ENCODE measurements at regions not wholly inside any gene's neighbourhood (a gene's known extent, or its start where the extent isn't known, plus 50 kb on each side); places are given as distances from the start of the nearest gene placed in this dataset.

DNA sequence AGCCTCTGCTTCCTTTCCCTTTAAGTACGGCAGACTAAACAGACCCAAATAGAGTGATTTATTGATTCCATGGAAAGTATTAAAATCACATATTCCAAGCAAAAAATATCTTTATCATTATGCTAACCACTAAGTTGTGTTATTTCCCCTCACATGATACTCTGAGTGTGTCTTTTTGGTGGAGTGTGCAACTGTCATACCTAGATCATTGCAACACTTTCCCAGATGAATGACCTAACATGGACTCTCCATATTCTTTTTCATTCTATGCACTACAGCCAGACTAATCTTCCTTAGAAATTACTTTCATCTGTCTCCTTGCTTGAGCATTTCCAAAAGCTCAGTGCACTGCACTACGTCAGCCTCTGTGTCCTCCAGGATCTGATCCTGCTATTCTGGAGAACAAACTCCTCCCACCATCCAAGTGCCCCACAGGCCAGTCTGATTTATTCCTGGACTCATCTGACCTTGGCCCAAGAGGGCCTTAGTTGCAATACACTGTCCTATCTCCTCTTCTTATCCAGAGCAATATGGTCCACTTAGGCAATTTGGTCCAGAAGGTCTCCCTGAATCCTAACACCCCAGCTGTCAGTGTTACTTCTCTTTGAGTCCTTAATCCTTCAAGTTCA, 263.3 kb upstream of the KLF6 start:
- Histone ChIP-seq H4K20me1 (ENCODE audit: low read length) (no peaks in the 10 kb centered on the region), H3K27me3 (ENCODE audit: low read length) (no peaks in the 10 kb centered on the region), H3K36me3 (ENCODE audit: low read depth, low read length) (no peaks in the 10 kb centered on the region), H3K9me2 (replicated peaks; ENCODE audit: low read length) (no peaks in the 10 kb centered on the region), H3F3A (ENCODE audit: low read length, unreplicated experiment) (no peaks in the 10 kb centered on the region), H3K27ac (ENCODE audit: low read length) (no peak overlapping the region), H3K79me2 (ENCODE audit: low read length) (no peaks in the 10 kb centered on the region), H3K9me3 (ENCODE audit: low read length) (no peaks in the 10 kb centered on the region), H2AFZ (ENCODE audit: low read length) (no peak overlapping the region), H3K9ac (ENCODE audit: low read length) (no peak overlapping the region), H3K4me1 (ENCODE audit: insufficient read depth, low read length) (no peaks in the 10 kb centered on the region), H3K4me3 (ENCODE audit: low read length) (no peak overlapping the region), H3K4me2 (ENCODE audit: low read length) (no peak overlapping the region)
- ATAC-seq (no peak), DNase-seq (no peak)
- BruUV-seq (replicated peaks) = no TSS peak
- intact Hi-C loops (cut with micrococcal nuclease) = no loop called here
- TF ChIP-seq, protein P1, sequence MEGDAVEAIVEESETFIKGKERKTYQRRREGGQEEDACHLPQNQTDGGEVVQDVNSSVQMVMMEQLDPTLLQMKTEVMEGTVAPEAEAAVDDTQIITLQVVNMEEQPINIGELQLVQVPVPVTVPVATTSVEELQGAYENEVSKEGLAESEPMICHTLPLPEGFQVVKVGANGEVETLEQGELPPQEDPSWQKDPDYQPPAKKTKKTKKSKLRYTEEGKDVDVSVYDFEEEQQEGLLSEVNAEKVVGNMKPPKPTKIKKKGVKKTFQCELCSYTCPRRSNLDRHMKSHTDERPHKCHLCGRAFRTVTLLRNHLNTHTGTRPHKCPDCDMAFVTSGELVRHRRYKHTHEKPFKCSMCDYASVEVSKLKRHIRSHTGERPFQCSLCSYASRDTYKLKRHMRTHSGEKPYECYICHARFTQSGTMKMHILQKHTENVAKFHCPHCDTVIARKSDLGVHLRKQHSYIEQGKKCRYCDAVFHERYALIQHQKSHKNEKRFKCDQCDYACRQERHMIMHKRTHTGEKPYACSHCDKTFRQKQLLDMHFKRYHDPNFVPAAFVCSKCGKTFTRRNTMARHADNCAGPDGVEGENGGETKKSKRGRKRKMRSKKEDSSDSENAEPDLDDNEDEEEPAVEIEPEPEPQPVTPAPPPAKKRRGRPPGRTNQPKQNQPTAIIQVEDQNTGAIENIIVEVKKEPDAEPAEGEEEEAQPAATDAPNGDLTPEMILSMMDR (conservative IDR thresholded peaks at IDR 0.05; ENCODE audit: low read depth, low read length) = no peak
- TF ChIP-seq EZH2phosphoT487 (IDR thresholded peaks at IDR 0.05; ENCODE audit: borderline replicate concordance, low read length) = no peak
- TF ChIP-seq EZH2 (IDR thresholded peaks at IDR 0.05; ENCODE audit: low read length, unreplicated experiment) = no peak
- ChIA-PET POLR2A (ENCODE audit: unreplicated experiment) (no interaction called here), CTCF (no interaction called here)

DNA sequence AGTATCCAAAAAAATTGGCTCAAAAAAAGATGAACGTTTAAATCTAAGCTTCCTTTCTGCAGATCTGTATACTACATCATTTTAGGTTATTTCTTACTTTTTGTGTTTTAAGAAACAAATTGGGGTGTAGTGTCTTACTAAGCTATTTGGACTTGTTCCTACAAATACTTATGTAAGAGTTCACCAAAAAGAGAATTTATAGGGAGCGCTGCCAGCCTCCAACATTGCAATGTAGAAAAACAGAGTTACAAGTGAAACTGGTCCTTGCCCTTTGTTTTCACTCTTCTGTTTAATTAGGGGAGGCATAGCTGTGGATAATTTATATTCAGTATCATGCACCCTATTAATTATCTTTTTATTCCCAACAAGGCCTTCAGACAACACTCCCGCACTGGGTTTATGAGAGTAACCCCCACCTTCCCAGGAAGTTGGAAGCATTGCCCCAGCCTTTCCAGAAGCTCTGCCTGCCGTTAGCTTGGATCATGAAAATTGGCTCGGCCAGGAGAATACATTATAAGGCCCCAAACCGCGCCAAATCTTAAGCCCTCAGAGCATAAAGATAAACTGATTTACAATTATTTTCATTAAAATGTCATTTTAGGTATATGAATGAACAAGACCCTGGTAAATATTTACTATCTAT, 261.8 kb upstream of the KLF6 start:
- ChIA-PET POLR2A (ENCODE audit: unreplicated experiment) (no interaction called here), CTCF (no interaction called here)
- Histone ChIP-seq H3K79me2 (ENCODE audit: low read length) (no peaks in the 10 kb centered on the region), H3K27me3 (ENCODE audit: low read length) (no peaks in the 10 kb centered on the region), H4K20me1 (ENCODE audit: low read length) (no peaks in the 10 kb centered on the region), H3K27ac (ENCODE audit: low read length) (no peak overlapping the region), H3K36me3 (ENCODE audit: low read depth, low read length) (no peaks in the 10 kb centered on the region), H3K9ac (ENCODE audit: low read length) (no peak overlapping the region), H3F3A (ENCODE audit: low read length, unreplicated experiment) (no peaks in the 10 kb centered on the region), H3K9me2 (replicated peaks; ENCODE audit: low read length) (no peaks in the 10 kb centered on the region), H3K9me3 (ENCODE audit: low read length) (no peaks in the 10 kb centered on the region), H2AFZ (ENCODE audit: low read length) (no peak overlapping the region), H3K4me2 (ENCODE audit: low read length) (no peak overlapping the region), H3K4me1 (ENCODE audit: insufficient read depth, low read length) (no peaks in the 10 kb centered on the region), H3K4me3 (ENCODE audit: low read length) (no peak overlapping the region)
- ATAC-seq (no peak), DNase-seq (no peak)
- intact Hi-C loops (cut with micrococcal nuclease) = no loop called here
- no TSS peak for BruUV-seq (replicated peaks)
- no peak for TF ChIP-seq EZH2 (IDR thresholded peaks at IDR 0.05; ENCODE audit: low read length, unreplicated experiment)
- TF ChIP-seq, protein P1 (conservative IDR thresholded peaks at IDR 0.05; ENCODE audit: low read depth, low read length) = no peak
- TF ChIP-seq EZH2phosphoT487 (IDR thresholded peaks at IDR 0.05; ENCODE audit: borderline replicate concordance, low read length) = no peak

DNA sequence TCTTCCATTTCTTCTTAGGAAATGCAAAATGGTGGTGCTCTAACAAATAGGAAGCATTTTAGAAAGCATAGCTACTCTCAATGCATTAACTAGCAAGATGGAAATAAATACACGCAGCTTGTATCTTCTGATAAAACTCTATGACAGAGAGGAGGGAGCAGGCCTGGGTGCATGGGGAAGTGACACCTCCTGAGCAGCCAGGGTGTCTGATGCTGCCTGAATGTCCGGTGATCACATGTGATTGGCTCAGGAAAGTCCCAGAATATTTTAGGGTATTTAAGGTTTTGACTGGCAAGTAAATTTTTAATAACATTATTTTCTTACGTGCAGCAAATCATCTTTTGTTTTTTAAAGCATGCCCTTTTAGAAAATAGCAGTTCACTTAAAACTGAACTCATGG, 261.0 kb upstream of the KLF6 start:
- intact Hi-C loops (cut with micrococcal nuclease) = no loop called here
- no peaks in the 10 kb centered on the region for H3K9me3 ChIP-seq (ENCODE audit: low read length)
- no peaks in the 10 kb centered on the region for H3K9me2 ChIP-seq (replicated peaks; ENCODE audit: low read length)
- H3K27ac ChIP-seq (ENCODE audit: low read length) = no peak overlapping the region
- no peak overlapping the region for H2AFZ ChIP-seq (ENCODE audit: low read length)
- H3K79me2 ChIP-seq (ENCODE audit: low read length) = no peaks in the 10 kb centered on the region
- no peaks in the 10 kb centered on the region for H3K4me1 ChIP-seq (ENCODE audit: insufficient read depth, low read length)
- ATAC-seq (no peak), DNase-seq (no peak)
- H3K27me3 ChIP-seq (ENCODE audit: low read length) = no peaks in the 10 kb centered on the region
- ChIA-PET POLR2A (ENCODE audit: unreplicated experiment) (no interaction called here), CTCF (no interaction called here)
- no peaks in the 10 kb centered on the region for H3F3A ChIP-seq (ENCODE audit: low read length, unreplicated experiment)
- BruUV-seq (replicated peaks) = no TSS peak
- no peak overlapping the region for H3K4me3 ChIP-seq (ENCODE audit: low read length)
- no peak overlapping the region for H3K9ac ChIP-seq (ENCODE audit: low read length)
- H3K4me2 ChIP-seq (ENCODE audit: low read length) = no peak overlapping the region
- H4K20me1 ChIP-seq (ENCODE audit: low read length) = no peaks in the 10 kb centered on the region
- TF ChIP-seq EZH2 (IDR thresholded peaks at IDR 0.05; ENCODE audit: low read length, unreplicated experiment) (no peak), EZH2phosphoT487 (IDR thresholded peaks at IDR 0.05; ENCODE audit: borderline replicate concordance, low read length) (no peak)
- TF ChIP-seq, protein P1 (conservative IDR thresholded peaks at IDR 0.05; ENCODE audit: low read depth, low read length) = no peak
- H3K36me3 ChIP-seq (ENCODE audit: low read depth, low read length) = no peaks in the 10 kb centered on the region

All from PC-3 (cell line).